AG04450 (cell line): ENCODE measurements at regions not wholly inside any gene's neighbourhood (a gene's known extent, or its start where the extent isn't known, plus 50 kb on each side); places are given as distances from the start of the nearest gene placed in this dataset.

Source experiments
- CTCF ChIA-PET: fragments of 300-600, 350-600 bp; formaldehyde crosslinking; extraction: SDS; loops from one replicate; lab custom pipeline; 2022; ENCODE audit warnings: antibody characterized with exemption, inconsistent platforms; lab: Charles Lee
- POLR2A ChIA-PET: fragments of 350-600 bp; formaldehyde crosslinking; extraction: SDS; loops from one replicate; lab custom pipeline; 2021; ENCODE audit warnings: antibody characterized with exemption, inconsistent platforms; lab: Yijun Ruan, JAX
- DNase-seq: peaks from one replicate; pipeline ENCODE4 v3.0.0-alpha.2; 2011; ENCODE audit warnings: low read depth, low spot score
- H3K27ac ChIP-seq: one replicate; pipeline ENCODE4 v1.5.1; 2012; ENCODE audit warnings: low read depth, low read length, control low read depth
- H3K27me3 ChIP-seq: one replicate; pipeline ENCODE4 v1.6.0; 2012; ENCODE audit warnings: low read length; ENCODE audit not compliant: control insufficient read depth, insufficient read depth
- H3K4me3 ChIP-seq: 2 replicates; pipeline ENCODE4 v1.5.1; 2011; ENCODE audit warnings: mild to moderate bottlenecking, low read depth, low read length, control low read depth
- H3K9me3 ChIP-seq: 2 replicates; pipeline ENCODE4 v1.5.1; 2012; ENCODE audit warnings: low read length; ENCODE audit not compliant: control insufficient read depth, insufficient read depth
- CTCF ChIP-seq: IDR thresholded peaks from 2 replicates; pipeline ENCODE4 v1.5.1; 2011; ENCODE audit warnings: low read depth, low read length, control low read depth, inconsistent platforms

- Histone ChIP-seq H3K9me3 (no peaks in the 10 kb centered on the region), H3K27ac (no peak overlapping the region), H3K27me3 (no peaks in the 10 kb centered on the region), H3K4me3 (no peak overlapping the region)
- CTCF ChIA-PET: no interaction called here
- DNase-seq: no peak
- TF ChIP-seq CTCF: no peak
- POLR2A ChIA-PET: no interaction called here
Observed at GRCh38 chr11:104819603-104820002, 78.7 kb downstream of the CASP12 start.

- H3K9me3 ChIP-seq: no peaks in the 10 kb centered on the region
- H3K27me3 ChIP-seq: no peaks in the 10 kb centered on the region
- H3K4me3 ChIP-seq: no peak overlapping the region
- no peak for TF ChIP-seq CTCF
- CTCF ChIA-PET: no interaction called here
- DNase-seq: no peak
- POLR2A ChIA-PET: no interaction called here
- H3K27ac ChIP-seq: no peak overlapping the region
Observed at GRCh38 chr11:104819107-104819506, 79.2 kb downstream of the CASP12 start.

- no peaks in the 10 kb centered on the region for H3K27me3 ChIP-seq
- TF ChIP-seq CTCF: no peak
- no peak overlapping the region for H3K27ac ChIP-seq
- no peak for DNase-seq
- ChIA-PET CTCF (interaction anchor here (0.7 kb wide), 1 partner anchor 271 kb away, joined by 5 read pairs; no protein-coding TSS in a partner anchor), POLR2A (no interaction called here)
- no peaks in the 10 kb centered on the region for H3K9me3 ChIP-seq
- H3K4me3 ChIP-seq: no peak overlapping the region
Observed at GRCh38 chr11:104817973-104818372, 80.3 kb downstream of the CASP12 start.

- TF ChIP-seq CTCF: no peak
- H3K9me3 ChIP-seq: no peaks in the 10 kb centered on the region
- no peak overlapping the region for H3K4me3 ChIP-seq
- H3K27ac ChIP-seq: no peak overlapping the region
- no peaks in the 10 kb centered on the region for H3K27me3 ChIP-seq
- POLR2A ChIA-PET: no interaction called here
- no peak for DNase-seq
- CTCF ChIA-PET: no interaction called here
Observed at GRCh38 chr11:104813532-104813931, 84.7 kb downstream of the CASP12 start.

GRCh38 chr11:104812103-104812788 lies 86.0 kb downstream of the CASP12 start:
- H3K27ac ChIP-seq: no peak overlapping the region
- no peaks in the 10 kb centered on the region for H3K9me3 ChIP-seq
- CTCF ChIA-PET: no interaction called here
- DNase-seq: no peak
- H3K4me3 ChIP-seq: no peak overlapping the region
- no peaks in the 10 kb centered on the region for H3K27me3 ChIP-seq
- TF ChIP-seq CTCF: no peak
- POLR2A ChIA-PET: no interaction called here
